Lower leg skin (tissue), 3 donors: ENCODE measurements at regions not wholly inside any gene's neighbourhood (a gene's known extent, or its start where the extent isn't known, plus 50 kb on each side); places are given as distances from the start of the nearest gene placed in this dataset.

Source experiments
- CTCF ChIP-seq, 3 donors: fragments of 450-650 bp; IDR thresholded peaks; one replicate each; pipeline ENCODE4 v1.5.1; 2016; ENCODE audit warnings: antibody characterized with exemption in 3 of 3, mild to moderate bottlenecking in 3 of 3, moderate library complexity in 2 of 3
- POLR2A ChIP-seq, 2 donors: fragments of 450-650 bp; IDR thresholded peaks; one replicate each; pipeline ENCODE4 v1.6.1; 2016 to 2017; ENCODE audit warnings: antibody characterized with exemption in 2 of 2, mild to moderate bottlenecking in 1 of 2, moderate library complexity in 1 of 2

GRCh38 chr2:133691336-133691735 is 123.1 kb upstream of the NCKAP5 start:
- TF ChIP-seq CTCF (IDR thresholded peaks at IDR 0.05) = no peak
- TF ChIP-seq POLR2A (IDR thresholded peaks at IDR 0.05) = no peak
